Sigmoid colon (tissue), 4 donors: ENCODE measurements at regions not wholly inside any gene's neighbourhood (a gene's known extent, or its start where the extent isn't known, plus 50 kb on each side); places are given as distances from the start of the nearest gene placed in this dataset.

Experiments used
- EP300 ChIP-seq, 4 donors: sonication (generic); formaldehyde crosslinking; IDR thresholded peaks; one replicate each; pipeline ENCODE4 v1.6.1; 2017; ENCODE audit warnings: antibody characterized with exemption in 4 of 4
- POLR2AphosphoS5 ChIP-seq, 4 donors: sonication (generic); formaldehyde crosslinking; IDR thresholded peaks; one replicate each; pipeline ENCODE4 v1.6.1; 2017; ENCODE audit warnings: antibody characterized with exemption in 4 of 4
- TF ChIP-seq, protein P1 (sequence below), 4 experiments: fragments of 450-650 bp in 3 of 4; fragments of 200-600 bp in 1 of 4; IDR thresholded peaks; one replicate each; pipeline ENCODE4 v1.5.1; 2016 to 2019; ENCODE audit warnings: antibody characterized with exemption in 4 of 4, mild to moderate bottlenecking in 3 of 4, moderate library complexity in 2 of 4

DNA sequence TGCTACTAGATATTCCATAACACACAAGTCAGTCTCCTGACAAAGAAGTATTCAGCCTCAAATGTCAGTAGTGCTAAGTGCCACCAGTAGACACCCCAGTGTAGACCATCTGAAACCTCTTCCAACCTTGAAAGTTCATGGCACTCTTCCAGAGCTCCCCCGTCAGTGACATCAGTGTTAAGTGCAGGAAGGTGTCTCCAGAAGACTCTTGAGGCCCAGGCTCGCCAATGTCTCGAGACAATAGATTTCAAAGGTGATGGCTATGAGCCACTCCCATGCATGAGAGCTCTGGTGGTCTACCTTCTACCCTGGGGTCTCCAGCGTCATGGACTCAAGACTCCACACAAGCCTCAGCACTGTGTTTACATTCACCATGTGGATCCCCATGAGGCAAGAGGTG, 183.8 kb downstream of the SMAD2 start:
- TF ChIP-seq, protein P1, sequence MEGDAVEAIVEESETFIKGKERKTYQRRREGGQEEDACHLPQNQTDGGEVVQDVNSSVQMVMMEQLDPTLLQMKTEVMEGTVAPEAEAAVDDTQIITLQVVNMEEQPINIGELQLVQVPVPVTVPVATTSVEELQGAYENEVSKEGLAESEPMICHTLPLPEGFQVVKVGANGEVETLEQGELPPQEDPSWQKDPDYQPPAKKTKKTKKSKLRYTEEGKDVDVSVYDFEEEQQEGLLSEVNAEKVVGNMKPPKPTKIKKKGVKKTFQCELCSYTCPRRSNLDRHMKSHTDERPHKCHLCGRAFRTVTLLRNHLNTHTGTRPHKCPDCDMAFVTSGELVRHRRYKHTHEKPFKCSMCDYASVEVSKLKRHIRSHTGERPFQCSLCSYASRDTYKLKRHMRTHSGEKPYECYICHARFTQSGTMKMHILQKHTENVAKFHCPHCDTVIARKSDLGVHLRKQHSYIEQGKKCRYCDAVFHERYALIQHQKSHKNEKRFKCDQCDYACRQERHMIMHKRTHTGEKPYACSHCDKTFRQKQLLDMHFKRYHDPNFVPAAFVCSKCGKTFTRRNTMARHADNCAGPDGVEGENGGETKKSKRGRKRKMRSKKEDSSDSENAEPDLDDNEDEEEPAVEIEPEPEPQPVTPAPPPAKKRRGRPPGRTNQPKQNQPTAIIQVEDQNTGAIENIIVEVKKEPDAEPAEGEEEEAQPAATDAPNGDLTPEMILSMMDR (IDR thresholded peaks at IDR 0.05): no peak
- no peak for TF ChIP-seq POLR2AphosphoS5 (IDR thresholded peaks at IDR 0.05)
- TF ChIP-seq EP300 (IDR thresholded peaks at IDR 0.05): no peak
